Stimulated activated CD4-positive, alpha-beta T cell treated with anti-CD3 and anti-CD28 coated beads, Interleukin-4, amount 100 ng/mL, for 24 hours (primary cell): ENCODE measurements at regions not wholly inside any gene's neighbourhood (a gene's known extent, or its start where the extent isn't known, plus 50 kb on each side); places are given as distances from the start of the nearest gene placed in this dataset.

ENCODE experiments used
- DNase-seq: peaks from one replicate; pipeline ENCODE4 v3.0.0-alpha.2; 2020

- no peak for DNase-seq
Observed at GRCh38 chr4:126800575-126801141, 832.1 kb upstream of the INTU start.

DNA sequence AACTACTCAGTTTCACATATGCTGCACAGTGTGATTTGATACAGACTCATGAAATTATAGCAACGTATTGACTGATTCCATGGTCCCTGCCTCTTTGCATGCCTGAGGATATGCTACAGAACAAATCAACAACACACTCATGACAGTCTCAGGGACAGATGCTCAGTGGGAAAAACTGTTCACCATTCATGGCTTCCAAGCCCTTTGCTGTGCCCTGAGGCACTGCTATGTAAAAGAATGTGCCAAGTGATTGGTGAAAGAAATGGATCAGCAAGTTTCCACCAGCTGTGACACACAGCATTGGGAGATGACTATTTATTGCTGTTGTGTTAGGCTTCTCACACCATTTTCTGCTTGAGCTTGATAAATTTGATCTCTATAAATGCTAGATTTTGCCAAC is 825.6 kb upstream of the INTU start:
- no peak for DNase-seq

- DNase-seq: no peak
Observed at GRCh38 chr4:126812076-126812475, 820.7 kb upstream of the INTU start.

DNA sequence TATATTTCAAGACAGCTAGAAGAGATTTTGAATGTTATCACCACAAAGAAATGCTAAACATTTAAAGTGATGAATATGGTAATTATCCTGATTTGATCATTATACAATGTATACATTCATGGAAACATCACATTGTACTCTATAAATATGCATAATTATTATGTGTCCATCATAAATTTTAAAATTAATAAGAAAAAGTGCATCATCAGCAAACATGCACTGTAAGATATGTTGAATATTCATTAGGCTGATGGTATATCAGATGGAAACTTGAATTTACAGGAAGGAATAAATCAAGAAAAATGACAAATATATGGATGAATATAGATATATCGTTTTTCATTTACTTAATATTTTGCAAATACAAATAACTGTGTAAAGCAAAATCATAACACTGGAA is 812.1 kb upstream of the INTU start:
- DNase-seq: no peak

- DNase-seq: no peak
Observed at GRCh38 chr4:126821152-126821551, 811.6 kb upstream of the INTU start.

DNA sequence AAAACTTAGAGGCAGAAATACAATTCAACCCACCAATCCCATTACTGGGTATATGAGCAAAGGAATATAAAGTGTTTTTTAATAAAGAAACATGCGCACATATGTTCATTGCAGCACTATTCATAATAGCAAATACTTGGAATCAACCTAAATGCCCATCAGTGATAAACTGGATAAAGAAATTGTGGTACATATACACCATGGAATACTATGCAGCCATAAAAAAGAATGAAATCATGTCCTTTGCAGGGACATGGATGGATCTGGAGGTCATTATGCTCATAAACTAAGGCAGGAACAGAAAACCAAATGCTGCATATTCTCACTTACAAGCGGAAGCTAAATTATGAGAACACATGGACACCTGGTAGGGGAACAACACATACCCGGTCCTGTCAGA is 807.7 kb upstream of the INTU start:
- DNase-seq: no peak

DNA sequence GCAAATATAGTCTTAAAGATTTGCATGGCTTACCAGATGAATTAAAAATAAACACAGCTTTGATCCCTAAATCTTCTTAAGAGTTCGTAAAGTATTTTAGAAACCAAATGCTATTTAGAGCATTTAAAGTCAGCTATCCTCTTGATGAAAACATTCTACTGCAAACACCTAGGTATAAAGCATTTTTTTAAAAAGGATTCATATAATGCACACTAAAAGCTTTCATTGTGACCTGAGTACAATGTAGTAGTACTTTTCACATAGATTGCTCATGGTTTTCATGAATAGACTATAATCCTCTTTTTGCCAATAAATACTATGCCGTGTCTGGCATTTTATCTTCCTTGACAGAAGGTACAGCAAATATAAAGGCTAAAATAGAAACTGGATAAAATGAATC is 805.1 kb upstream of the INTU start:
- no peak for DNase-seq

- no peak for DNase-seq
Observed at GRCh38 chr4:126834854-126835253, 797.9 kb upstream of the INTU start.

DNA sequence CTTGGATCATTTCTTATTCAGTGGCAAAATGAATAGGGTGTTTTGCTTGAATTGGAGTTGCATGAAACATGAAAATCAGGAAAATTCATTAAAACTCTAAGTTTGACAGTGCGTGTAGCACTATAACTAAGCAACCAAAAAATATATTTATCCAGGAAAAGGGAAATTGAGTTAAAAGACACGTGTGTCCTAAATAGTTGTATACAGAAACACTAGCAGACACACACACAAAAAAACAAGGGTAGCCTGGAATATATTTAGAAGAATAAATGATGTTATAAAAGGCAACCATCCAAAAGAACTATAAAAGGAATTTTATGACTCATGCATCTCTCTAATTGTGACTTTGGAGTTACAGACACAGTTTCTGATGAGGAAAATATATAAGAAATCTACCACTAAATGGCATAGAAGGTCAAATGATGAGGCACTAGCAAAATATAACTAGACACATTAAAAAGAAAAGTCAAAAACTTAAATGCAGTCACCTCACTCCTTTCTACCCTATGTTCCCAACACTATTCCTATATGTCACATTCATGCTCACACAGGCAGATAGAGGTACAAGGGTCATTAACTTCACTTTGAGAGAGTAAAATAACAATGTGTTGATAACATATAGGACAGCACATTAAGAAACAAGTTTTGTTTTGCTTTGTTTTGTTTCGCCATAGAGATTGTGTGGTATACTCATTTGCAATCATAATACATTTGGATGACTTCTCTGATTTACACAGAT is 793.6 kb upstream of the INTU start:
- DNase-seq: no peak

DNA sequence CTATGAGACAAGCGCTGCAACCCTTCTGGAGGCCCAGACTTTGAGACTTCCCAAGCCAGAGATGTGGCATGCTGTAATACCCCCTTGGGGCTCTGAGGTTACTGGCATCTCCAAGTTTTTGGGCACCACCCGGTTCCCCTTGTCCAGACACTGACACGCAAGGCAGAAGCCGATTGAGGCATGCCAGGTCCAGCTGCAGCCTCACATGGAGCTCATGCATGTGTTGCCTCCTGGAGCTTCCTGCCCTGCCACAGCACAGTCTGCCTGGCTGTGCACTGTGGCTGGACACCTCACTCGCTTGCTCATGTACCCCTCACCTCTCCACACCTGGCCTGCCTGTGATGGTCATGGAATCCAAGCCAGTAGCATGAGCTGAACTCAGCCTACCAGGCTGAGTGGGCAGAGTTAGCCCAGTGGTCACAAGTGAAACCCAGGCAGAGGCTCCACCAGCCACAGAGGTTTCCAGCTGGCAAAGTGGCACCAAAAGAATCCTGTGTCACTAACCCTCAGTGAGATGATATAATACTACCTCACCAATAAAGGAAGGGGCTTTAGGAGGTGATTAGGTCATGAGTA is 789.2 kb upstream of the INTU start:
- no peak for DNase-seq

- no peak for DNase-seq
Observed at GRCh38 chr4:126850286-126850685, 782.5 kb upstream of the INTU start.

GRCh38 chr4:126851391-126851790 is 781.4 kb upstream of the INTU start:
- DNase-seq: no peak

DNA sequence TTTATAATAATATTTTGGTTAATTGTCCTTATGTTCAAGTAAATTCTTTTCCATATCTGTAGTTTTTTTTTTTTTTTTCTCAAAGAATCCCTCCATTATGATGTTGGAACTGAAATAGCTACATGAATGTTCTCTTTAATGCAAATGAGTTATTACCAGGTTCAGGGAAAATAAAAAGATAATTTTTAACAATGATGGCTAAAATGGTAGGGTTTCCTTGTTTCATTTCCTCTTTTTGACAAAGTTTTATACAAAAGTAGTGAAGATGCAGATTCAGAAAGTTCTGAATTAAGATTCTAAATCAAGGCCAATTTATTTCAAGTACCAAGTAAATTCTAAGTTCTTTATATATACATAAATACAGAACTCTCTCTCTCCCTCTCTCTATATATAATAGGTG is 779.0 kb upstream of the INTU start:
- DNase-seq: no peak

DNA sequence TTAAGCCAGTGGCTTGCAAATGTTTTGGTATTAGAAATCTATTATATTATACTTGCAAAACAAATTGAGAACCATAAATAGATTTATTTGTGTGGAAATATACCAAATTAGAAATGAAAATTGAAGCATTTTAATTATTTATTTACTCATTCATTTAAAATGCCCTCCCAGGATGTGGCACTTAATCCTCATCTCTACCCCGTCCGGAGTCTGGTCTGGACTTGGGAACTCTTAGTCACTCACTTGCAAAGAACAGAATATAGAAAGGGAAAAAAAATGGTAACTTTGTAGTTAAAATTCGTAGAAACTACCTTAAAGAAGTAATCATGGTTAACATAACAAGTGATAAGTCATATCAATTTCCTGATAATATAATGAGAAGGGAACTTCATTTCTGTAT is 775.9 kb upstream of the INTU start:
- no peak for DNase-seq

DNA sequence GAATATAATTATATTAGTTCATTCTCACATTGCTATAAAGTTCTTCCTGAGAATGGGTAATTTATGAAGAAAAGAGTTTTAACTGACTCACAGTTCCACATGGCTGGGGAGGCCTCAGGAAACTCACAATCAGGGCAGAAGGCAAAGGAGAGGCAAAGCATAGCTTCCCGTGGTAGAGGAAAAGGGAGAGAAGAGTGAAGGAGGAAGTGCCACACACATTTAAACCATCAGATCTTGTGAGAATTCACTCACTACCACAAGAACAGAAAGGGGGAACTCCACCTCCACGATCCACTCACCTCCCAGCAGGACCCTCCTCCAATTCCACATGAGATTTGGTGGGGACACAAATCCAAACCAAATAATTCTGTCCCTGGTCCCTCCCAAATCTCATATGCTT is 773.4 kb upstream of the INTU start:
- DNase-seq: no peak

GRCh38 chr4:126859872-126860271 is 772.9 kb upstream of the INTU start:
- DNase-seq: no peak

- DNase-seq: no peak
Observed at GRCh38 chr4:126860308-126860707, 772.4 kb upstream of the INTU start.

DNA sequence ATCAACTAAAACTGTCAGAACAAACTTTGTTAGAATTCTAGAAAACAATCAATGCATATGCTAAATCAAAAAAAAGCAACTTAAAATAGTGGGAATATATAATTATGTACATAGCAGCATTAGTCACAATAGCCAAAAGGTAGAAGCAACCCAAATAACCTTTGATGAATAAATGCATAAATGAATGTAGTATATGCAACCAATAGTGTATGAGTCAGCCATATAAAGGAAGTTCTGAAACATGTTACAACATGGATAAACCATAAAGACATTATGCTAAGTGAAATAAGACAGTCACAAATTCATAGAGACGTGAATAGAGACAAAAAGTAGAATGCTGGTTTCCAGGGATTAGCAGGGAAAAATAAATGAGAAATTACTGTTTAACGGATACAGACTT is 762.8 kb upstream of the INTU start:
- DNase-seq: no peak

- DNase-seq: no peak
Observed at GRCh38 chr4:126871810-126872209, 760.9 kb upstream of the INTU start.

- no peak for DNase-seq
Observed at GRCh38 chr4:126874533-126874932, 758.2 kb upstream of the INTU start.

- no peak for DNase-seq
Observed at GRCh38 chr4:126888968-126889367, 743.8 kb upstream of the INTU start.

DNA sequence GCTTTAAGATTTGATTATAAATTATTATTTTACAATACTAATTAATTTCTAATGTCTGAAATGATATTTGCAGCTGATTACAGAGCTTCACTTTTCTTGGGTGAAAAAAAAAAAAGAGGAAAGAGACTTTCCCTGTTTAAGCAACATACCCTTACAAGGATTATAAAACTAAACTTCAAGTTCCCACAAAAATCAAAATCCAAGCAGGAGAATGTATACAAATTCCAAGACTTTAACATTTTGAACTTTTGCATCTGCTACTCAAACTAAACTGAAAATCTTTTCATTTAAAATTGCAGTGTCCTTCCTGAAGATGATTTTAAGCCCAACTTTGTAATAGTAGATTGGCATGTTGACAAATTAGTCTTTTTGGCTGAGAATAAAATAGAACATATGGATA is 742.4 kb upstream of the INTU start:
- no peak for DNase-seq

GRCh38 chr4:126890994-126891393 is 741.8 kb upstream of the INTU start:
- no peak for DNase-seq

DNA sequence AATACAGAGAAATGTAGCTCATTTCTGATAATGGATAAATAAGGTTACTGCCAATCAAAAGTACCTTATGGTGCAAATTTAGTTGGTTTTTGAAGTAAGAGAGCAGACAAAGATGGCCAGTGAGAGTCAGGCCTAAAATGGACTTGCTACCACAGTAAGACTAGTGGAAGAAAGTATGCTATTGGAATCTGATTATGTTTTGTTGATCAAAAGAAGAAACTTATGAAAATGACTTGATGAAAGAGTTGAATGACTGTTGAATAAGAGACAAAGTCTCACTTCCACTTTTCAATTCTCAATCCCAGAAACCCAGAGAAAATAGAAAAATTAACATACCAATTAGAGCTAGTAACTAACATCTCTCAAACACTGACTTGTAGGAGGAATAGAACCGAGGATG is 737.8 kb upstream of the INTU start:
- no peak for DNase-seq
